ENCODE measurements at regions not wholly inside any gene's neighbourhood (a gene's known extent, or its start where the extent isn't known, plus 50 kb on each side); places are given as distances from the start of the nearest gene placed in this dataset.

GRCh38 chr22:49025791-49026493 is 801.7 kb downstream of the BRD1 start:
- DNase-seq, result no peak

DNA sequence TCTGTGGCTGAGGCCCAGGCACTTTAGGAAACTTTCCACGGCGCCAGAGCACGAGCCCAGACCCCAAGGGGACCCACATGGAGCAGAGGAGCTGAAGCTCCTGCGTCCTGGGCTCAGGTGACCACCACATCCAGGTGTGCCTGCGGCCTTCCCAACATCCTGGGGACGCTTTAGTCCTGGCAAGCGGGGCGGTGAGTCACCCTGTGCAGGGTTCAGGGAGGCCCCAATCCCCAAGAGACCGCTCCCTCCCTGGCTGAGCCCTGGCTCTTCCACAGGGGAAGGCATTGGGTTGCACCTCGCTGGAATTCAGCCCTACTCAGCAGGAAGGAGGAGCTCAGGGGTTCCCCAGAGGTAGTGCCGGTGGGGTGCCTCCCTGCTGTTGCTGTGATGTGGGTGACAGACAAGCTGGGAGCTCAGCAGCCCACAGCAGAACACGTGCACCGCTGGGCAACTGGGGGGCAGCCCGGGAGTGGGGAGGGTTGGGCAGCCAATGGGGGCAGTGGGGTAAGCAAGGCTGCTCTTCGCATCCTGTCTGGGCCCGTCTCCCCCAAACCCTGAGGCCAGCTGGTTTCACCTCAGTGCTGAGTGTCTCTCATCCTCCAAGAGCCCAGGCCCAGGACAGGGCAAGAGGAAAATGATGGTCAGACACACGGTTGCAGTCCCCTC is 802.8 kb downstream of the BRD1 start:
- DNase-seq, result no peak

DNA sequence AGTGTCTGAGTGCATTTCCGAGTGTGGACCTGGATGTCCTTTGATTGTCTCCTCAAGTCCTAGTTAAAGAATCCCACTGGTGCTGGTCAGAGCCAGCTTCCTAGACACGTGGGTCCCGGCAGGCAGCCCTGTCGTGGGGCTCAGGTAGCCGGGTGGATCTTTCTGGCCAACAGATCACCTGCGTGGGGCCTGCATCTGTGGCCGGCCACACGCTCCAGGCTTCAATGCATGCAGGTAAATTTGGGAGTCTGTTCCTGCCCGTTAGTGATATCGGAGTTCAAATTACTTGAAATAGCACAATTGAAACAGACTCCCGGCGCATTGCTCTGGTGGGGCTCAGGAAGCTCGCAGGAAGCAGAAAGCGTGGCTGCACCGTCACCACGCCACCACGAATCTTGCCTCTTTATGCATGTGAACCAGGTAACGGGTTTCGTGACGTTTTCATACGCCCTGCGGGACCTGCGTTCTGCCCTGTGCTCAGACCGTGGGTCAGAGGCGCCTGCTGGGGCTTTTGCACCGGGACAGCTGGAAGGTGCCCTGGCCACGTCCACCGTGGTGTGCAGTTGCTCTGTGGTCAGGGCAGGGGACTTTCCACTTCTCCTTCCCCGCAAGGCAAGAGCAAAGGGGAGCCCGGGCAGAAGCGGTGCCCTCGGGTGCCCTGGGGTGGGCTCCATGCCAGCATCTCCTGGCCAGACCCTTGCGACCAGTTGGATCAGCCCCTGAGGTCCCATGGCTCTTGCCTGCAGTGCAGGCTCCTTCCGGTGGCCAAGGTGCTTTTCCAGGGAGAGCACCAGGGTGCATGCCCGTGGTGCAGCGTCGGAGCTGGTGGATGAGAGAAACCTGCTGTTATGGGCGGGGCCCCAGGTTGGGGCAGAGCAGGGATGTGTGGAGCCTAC is 803.5 kb downstream of the BRD1 start:
- DNase-seq, result no peak

GRCh38 chr22:49023161-49023878 is 804.4 kb downstream of the BRD1 start:
- DNase-seq, result no peak

DNA sequence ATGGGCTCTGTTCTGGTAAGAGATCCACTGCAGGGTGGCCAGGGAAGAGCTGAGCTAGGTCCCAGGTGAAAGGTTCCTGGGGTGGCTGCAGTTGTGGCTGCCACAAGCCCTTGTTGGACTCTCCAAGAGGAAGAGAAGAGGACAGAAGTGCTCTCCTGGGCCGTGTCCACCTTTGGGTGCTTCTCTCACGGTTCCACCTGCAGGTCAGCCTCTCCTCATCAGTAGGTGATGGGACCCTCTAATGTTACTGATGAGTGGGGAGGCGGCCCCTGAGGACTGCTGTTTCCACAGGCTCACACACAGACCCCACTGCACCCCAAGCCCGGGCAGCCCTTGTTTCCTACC is 804.9 kb downstream of the BRD1 start:
- no peak for DNase-seq

DNA sequence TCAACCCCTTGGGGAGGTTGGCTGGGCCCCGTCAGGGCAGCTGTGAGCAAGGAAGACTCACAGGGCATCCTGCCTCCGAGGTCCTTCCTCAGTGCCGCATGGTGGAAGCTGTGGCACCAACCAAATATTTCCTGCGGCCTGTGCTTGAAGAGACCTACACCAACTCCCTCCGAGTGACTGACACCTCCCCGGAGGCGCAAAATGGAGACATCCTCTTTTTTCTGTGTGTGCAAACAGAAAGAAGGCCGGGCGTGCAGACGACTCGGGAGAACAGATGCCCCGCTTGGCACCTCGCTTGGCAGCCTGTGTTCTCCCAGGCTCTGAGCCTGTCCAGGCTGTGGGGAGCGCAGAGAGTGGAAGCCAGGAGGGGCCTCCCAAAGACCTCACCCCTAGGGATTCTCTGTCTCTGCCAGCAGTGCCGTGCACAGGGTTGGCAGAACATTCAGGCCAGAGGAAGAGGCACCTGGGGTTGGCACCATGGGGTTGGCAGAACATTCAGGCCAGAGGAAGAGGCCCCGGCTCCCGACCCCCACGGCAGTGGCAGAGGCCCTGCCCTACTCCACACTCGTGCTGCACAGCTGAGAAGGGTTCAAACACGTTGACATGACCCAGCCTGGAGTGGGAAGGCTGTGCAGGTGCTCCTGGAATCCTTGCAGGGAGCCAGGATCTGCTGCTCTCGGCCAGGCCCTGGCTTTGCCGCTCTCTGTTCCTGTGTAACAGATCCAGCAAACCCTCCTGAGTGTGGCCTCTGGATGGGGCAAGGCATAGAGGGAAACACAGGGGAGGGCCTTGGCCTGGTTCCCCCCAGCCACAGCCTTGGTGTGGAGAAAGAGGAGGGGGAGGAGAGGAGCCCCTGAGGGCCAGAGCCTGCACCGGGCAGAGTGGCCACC is 805.5 kb downstream of the BRD1 start:
- no peak for DNase-seq

DNA sequence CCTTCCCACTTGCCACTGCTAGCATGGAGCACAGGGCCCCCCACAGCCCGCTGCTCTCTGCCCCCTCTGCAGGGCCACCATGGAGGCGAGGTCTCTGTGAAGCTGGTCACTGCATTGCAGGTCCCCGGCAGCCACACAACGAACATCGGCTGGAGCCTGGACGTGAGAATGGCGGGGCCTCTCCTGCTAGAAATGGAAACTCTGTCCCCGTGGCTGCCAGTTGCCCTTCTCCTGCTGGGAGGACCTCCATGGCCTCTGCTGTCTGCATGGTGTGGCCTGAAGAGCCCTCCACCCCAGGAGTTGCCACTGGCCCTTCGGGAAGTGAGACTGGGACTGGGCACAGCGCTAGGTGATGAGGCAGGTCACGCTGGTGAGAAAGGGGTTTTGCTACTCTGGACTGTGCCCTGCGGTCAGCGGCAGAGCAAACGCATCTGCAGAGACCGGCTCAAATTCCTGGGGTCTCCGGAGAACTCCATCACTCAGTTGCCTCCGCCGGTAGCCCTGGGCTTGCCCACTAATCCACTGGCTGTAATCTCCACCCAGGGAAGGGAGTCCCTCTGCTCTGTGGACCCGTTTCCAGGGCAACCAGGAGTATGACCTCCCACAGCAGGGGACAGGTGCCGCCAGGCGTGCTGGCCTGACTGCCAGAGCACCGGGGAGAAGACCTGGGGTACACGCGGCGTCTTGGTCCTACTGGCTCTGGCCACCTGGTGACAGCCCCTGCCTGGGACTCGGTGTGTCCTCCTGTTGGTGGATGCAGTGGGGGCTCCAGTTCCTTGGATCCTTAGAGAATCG is 806.3 kb downstream of the BRD1 start:
- DNase-seq, result no peak

DNA sequence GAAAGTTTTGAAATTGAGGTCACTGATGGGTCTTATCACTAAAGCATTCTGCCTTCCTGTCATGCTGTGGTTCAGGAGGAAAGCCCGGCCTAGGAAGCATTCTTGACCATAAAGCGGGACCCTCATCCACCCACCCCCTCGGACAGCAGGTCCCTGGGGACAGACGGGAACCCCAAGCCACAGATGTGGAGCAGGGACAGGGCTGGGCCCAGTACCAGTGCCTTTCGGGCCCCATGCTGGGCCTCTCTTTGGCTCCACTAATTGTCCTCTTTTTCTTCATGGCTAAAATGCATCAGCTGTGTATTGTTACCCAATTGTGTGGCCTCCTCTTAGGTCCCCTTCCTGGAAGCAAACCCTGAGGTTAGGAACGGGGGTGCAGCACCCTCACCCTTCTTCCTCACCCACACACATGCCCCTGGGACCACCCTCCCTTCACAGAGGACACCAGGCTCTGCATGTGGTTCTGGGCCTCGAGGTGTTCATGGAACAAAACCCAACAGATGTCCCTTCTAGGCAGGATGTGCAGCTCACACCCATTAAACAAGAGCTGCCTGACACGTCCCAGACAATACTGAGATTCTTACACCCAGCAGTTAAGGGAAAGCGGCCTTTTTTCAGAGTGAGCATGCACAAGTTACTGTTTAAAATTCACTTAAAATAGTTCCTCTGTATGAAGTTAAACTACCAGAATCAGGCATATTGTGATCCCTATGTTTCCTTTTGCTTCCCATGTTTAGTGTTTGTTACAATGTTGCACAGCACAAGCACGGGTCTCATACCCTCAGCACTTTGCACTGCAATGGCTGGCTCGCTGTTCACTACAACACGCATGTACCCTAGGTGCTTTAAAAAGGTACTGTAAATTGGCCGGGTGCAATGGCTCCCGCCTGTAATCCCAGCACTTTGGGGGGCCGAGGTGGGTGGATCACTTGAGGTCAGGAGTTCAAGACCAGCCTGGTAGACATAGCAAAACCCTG is 807.6 kb downstream of the BRD1 start:
- DNase-seq, result no peak

- no peak for DNase-seq
Measured at GRCh38 chr22:49018601-49019000, 809.1 kb downstream of the BRD1 start.

GRCh38 chr22:49017482-49018329 is 810.0 kb downstream of the BRD1 start:
- no peak for DNase-seq

DNA sequence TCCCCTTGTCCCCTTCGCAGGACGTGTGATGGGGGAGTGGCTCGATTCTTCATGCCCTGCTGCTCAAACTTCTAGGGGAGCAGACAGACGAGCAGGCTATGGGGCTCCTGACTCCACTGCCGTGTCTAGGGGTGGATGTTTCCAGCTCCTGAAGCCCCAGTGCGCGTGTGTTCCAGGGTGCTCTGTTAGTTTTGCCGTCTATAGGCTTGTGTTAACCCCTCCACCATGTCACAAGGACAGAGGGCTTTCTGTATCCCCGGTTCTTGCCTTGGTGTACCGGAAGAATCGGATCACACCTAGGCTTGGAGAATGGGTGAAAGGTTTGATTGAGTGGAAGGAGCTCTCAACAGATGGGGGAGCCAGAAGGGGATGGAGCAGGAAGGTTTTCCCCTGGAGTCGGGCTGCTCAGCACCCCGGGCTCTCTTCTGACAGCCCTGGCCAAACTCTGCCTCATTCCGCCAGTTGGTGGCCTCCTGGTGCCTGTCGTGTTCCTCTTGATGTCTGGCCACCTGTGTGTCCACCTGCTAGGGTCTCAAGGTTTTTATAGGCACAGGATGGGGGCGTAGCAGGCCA is 810.7 kb downstream of the BRD1 start:
- no peak for DNase-seq

- no peak for DNase-seq
Measured at GRCh38 chr22:49015993-49016908, 811.4 kb downstream of the BRD1 start.

DNA sequence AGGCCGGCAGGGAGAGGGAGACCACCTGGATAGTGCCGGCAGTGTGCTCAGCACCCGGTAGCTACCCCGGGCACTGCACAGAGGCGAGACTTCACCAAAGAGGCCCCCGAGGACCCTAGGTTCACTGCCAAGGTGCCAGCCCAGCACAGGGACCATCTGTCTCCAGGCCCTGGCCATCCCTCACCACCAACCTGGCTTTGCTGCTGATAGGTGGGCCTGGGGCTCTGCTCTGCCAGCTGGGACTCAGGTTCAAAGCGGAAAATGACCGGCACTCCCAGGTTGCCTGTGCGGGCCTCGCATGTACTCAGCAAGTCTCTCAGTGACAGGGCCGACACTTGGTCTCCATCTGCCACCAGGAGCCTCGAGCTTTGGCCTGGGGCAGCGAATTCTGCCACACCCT is 812.2 kb downstream of the BRD1 start:
- DNase-seq, result no peak

DNA sequence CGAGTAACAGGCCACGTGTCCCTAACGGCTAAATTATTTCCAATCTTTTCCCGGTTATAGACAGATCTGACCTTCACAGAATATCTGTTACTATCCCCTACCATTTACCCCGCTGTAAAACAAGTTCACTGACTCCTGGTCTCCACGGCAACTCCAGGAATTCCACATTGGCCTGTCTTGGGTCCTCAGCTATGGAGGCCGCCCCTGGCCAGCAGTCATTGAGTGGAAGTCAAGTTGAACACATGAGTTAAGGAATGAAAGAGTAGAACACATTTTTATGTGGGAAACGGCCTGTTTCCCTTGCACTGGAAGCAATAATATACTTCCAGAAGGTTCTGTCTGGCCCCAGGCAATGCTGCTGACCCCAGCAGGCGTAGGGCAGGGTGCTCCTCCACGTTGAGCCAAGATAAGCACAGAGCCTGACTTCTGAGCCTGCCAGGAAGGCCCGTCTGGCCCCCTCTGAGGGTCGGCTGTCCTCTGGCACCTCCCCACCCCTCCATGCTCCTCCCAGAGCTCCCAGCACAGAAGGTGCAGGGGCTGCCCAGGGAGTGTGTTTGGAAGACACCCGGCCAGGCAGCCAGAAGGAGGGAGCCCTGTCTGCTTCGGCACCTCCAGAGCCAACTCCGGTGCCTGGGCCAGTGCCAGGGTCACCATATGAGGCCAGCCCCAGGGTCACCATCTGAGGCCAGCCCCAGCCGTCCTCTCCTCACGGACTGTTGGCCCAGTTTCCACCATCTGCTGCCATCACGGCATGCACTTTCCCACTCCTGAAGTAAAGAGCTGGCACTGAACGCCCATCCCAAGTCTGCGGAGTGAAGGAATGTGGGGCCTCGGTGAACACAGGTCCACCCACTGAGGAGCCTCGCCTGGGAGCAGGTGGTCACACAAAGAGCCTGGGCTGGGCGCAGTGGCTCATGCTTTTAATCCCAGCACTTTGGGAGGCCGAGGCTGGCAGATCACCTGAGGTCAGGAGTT is 813.2 kb downstream of the BRD1 start:
- DNase-seq, result no peak

DNA sequence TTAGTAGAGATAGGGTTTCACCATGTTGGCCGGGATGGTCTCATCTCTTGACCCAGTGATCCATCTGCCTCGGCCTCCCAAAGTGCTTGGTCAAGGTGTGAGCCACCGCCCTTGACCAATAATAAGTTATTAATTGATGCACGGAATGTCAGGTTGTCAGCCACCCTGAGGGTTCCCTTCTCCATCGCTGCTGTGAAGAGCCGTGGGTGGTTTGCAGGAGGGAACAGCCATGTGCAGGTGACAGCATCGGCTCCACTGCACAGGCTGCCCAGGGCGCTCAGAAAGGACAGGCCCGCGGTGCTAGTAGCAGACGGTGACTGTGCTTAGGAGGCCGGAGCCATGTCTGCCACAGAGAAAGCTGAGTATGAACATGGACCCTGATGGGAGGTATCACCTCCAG is 814.0 kb downstream of the BRD1 start:
- DNase-seq, result no peak

GRCh38 chr22:49012712-49013395 is 814.8 kb downstream of the BRD1 start:
- DNase-seq, result no peak

Data from GOT3 (cell line).